ENCODE measurements at regions not wholly inside any gene's neighbourhood (a gene's known extent, or its start where the extent isn't known, plus 50 kb on each side); places are given as distances from the start of the nearest gene placed in this dataset.
"Not testable (repeated sequence)": the region's sequence is repeated elsewhere in the genome, so short reads cannot be mapped to it uniquely, and the experiment has no call there.

DNA sequence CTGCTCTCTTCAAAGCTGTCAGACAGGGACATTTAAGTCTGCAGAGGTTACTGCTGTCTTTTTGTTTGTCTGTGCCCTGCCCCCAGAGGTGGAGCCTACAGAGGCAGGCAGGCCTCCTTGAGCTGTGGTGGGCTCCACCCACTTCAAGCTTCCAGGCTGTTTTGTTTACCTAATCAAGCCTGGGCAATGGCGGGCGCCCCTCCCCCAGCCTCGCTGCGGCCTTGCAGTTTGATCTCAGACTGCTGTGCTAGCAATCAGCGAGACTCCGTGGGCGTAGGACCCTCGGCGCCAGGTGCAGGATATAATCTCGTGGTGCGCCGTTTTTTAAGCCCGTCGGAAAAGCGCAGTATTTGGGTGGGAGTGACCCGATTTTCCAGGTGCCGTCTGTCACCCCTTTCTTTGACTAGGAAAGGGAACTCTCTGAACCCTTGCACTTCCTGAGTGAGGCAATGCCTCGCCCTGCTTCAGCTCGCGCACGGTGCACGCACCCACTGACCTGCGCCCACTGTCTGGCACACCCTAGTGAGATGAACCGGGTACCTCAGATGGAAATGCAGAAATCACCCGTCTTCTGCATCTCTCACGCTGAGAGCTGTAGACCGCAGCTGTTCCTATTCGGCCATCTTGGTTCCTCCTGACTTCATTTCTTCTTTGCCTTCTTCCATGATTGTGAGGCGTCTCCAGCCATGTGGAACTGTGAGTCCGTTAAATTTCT, 93.5 kb upstream of the EYA4 start:
- TF ChIP-seq YY1 (IDR thresholded peaks at IDR 0.05; ENCODE audit: insufficient read depth, insufficient read length); SUZ12 (IDR thresholded peaks at IDR 0.05; ENCODE audit: extremely low read depth, insufficient read depth, insufficient read length): not testable (repeated sequence)

Data from NT2/D1 (cell line).